Activated naive CD8-positive, alpha-beta T cell treated with anti-CD3 and anti-CD28 coated beads, Interleukin-2, amount 50 U/mL, for 24 hours (primary cell): ENCODE measurements at regions not wholly inside any gene's neighbourhood (a gene's known extent, or its start where the extent isn't known, plus 50 kb on each side); places are given as distances from the start of the nearest gene placed in this dataset.
A peak's percentile ranks its signal among the peaks of the same experiment; 100 is the strongest.

Source experiments
- ATAC-seq: fragments of 150-1000 bp; cut with Tn5 transposase; one replicate; pipeline ENCODE4 v1.10.0; 2021
- DNase-seq: peaks from one replicate; pipeline ENCODE4 v3.0.0; 2021
- H3K27ac Mint-ChIP-seq: one replicate; pipeline ENCODE4 v1.8.0; 2021; ENCODE audit warnings: mild to moderate bottlenecking, mixed read lengths
- H3K27me3 Mint-ChIP-seq: one replicate; pipeline ENCODE4 v1.8.0; 2021; ENCODE audit warnings: mixed read lengths
- H3K36me3 Mint-ChIP-seq: one replicate; pipeline ENCODE4 v1.8.0; 2021; ENCODE audit warnings: low read depth, mixed read lengths
- H3K4me1 Mint-ChIP-seq: one replicate; pipeline ENCODE4 v1.8.0; 2021; ENCODE audit warnings: mixed read lengths
- H3K4me3 Mint-ChIP-seq: one replicate; pipeline ENCODE4 v1.8.0; 2021; ENCODE audit warnings: mild to moderate bottlenecking, moderate library complexity, mixed read lengths
- H3K9me3 Mint-ChIP-seq: one replicate; pipeline ENCODE4 v1.8.0; 2021; ENCODE audit warnings: mixed read lengths

DNA sequence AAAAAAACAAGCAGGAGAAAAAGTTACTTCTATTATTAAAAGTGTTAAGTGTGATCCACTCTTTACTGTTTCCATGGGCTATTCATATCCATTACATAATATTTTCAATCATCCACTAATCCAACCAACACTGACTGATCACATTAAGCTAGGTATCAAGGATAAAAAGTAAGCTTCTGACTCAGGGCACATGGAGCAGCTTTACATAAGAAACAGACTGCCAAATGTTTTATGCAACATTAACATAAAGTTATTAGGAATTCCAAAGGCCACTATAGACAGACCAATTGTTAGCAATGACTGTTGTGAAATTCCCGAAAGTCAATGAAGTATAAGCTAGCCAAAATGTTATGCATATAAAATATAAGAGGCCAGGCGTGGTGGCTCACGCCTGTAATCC lies 277.6 kb downstream of the ZEB2 start:
- peaks cover 4% of the 10 kb centered on the region for H3K9me3 Mint-ChIP-seq
- no peaks in the 10 kb centered on the region for H3K27me3 Mint-ChIP-seq

GRCh38 chr2:144241801-144242200 lies 278.1 kb downstream of the ZEB2 start:
- no peak for ATAC-seq
- no peak for DNase-seq
- Mint-ChIP-seq H3K27me3 (no peaks in the 10 kb centered on the region), H3K9me3 (peaks cover 3% of the 10 kb centered on the region), H3K36me3 (peaks cover 10% of the 10 kb centered on the region), H3K4me1 (peaks cover 58% of the 10 kb centered on the region), H3K27ac (peak overlapping the region; percentile 77), H3K4me3 (peak overlapping the region; percentile 5)

More for the DNA sequence above, 277.6 kb downstream of the ZEB2 start:
- no peak for ATAC-seq
- DNase-seq: no peak
- H3K36me3 Mint-ChIP-seq: peaks cover 9% of the 10 kb centered on the region
- H3K27ac Mint-ChIP-seq: no peak overlapping the region
- no peak overlapping the region for H3K4me3 Mint-ChIP-seq
- peaks cover 53% of the 10 kb centered on the region for H3K4me1 Mint-ChIP-seq

DNA sequence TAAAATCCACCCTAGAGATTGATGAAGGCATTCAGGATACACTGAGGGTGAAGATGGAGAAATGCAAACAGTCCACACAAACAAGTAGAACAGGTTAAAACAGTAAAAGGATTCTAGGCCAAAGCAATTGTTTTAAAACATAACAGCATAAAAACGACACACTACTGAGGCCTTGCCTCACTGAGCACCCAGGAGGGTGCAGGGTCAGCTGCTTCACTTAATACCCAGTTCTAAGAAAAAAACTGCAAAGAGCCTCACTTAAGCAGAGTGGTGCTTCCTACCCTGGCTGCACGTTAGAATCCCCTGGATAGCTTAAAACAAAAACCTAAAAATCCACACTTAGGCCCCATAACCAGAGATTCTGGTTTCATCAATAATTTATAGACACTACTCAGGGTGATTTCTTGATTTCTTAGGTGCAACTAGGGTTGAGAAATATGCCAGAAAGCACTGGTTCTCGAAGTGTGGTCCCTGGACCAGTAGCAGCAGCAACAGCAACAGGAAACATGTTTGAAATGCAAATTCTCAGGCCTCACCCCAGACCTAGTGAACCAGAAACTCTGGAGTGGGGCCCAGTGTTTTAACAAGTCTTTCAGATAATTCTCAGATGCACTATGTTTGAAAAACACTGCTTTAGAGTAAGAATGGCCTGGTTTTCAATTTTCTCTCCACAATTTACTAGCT lies 279.1 kb downstream of the ZEB2 start:
- DNase-seq (no peak), ATAC-seq (peak; percentile 40)
- Mint-ChIP-seq H3K27ac (peak overlapping the region; percentile 77), H3K27me3 (no peaks in the 10 kb centered on the region), H3K4me3 (no peak overlapping the region), H3K4me1 (peaks cover 67% of the 10 kb centered on the region), H3K9me3 (no peaks in the 10 kb centered on the region), H3K36me3 (peaks cover 4% of the 10 kb centered on the region)

GRCh38 chr2:144239726-144240125 lies 280.2 kb downstream of the ZEB2 start:
- DNase-seq (no peak), ATAC-seq (no peak)
- peaks cover 7% of the 10 kb centered on the region for H3K36me3 Mint-ChIP-seq
- H3K9me3 Mint-ChIP-seq: no peaks in the 10 kb centered on the region
- H3K27ac Mint-ChIP-seq: no peak overlapping the region
- H3K27me3 Mint-ChIP-seq: no peaks in the 10 kb centered on the region
- no peak overlapping the region for H3K4me3 Mint-ChIP-seq
- peaks cover 74% of the 10 kb centered on the region for H3K4me1 Mint-ChIP-seq

GRCh38 chr2:144239306-144239705 lies 280.6 kb downstream of the ZEB2 start:
- ATAC-seq (no peak), DNase-seq (no peak)
- Mint-ChIP-seq H3K9me3 (no peaks in the 10 kb centered on the region), H3K27me3 (no peaks in the 10 kb centered on the region), H3K4me1 (peaks cover 79% of the 10 kb centered on the region), H3K36me3 (peaks cover 7% of the 10 kb centered on the region), H3K27ac (no peak overlapping the region), H3K4me3 (no peak overlapping the region)

DNA sequence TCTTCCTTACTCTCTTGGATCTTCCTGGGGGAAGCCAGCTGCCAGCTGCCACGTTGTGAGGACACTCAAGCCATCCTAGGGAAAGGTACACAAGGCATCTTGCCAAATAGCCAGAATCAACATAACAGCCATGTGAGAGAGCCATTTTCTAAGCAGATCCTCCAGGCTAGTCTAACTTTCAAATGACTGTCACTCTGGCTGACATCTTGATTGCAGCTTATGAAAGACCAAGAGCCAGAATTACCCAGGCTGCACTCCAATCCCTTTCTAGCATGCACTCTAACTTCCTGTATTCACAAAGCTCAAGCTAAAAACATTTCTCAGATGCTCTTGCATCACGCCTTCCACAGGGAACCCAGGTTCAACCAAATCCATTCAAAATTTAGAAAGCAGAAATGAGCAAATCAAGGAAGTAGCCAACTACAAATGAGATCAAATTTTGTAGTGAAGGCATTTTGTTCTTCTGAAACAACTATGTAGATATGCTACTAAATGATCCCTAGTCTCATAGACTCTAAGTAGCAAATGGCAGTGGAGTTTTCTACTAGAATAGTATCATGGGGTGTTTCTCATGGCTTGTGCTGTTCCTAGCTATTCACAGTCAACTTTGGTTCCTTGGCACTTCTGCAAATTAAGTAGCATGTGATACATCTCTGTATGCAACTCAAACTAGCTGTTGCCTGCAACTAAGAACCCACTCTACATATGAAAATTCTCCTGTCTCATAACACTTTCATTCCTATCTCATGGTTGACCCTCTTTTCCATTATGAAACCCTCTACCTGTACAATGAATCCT lies 281.9 kb downstream of the ZEB2 start:
- ATAC-seq (no peak), DNase-seq (no peak)
- H3K4me3 Mint-ChIP-seq: no peak overlapping the region
- peaks cover 88% of the 10 kb centered on the region for H3K4me1 Mint-ChIP-seq
- H3K36me3 Mint-ChIP-seq: peaks cover 7% of the 10 kb centered on the region
- H3K27ac Mint-ChIP-seq: no peak overlapping the region
- H3K9me3 Mint-ChIP-seq: no peaks in the 10 kb centered on the region
- H3K27me3 Mint-ChIP-seq: no peaks in the 10 kb centered on the region

- DNase-seq (no peak), ATAC-seq (no peak)
- no peak overlapping the region for H3K4me3 Mint-ChIP-seq
- H3K4me1 Mint-ChIP-seq: peaks cover 94% of the 10 kb centered on the region
- H3K27ac Mint-ChIP-seq: peak overlapping the region; percentile 12
- H3K27me3 Mint-ChIP-seq: no peaks in the 10 kb centered on the region
- H3K36me3 Mint-ChIP-seq: peaks cover 7% of the 10 kb centered on the region
- no peaks in the 10 kb centered on the region for H3K9me3 Mint-ChIP-seq
Observed at GRCh38 chr2:144237108-144237507, 282.8 kb downstream of the ZEB2 start.

DNA sequence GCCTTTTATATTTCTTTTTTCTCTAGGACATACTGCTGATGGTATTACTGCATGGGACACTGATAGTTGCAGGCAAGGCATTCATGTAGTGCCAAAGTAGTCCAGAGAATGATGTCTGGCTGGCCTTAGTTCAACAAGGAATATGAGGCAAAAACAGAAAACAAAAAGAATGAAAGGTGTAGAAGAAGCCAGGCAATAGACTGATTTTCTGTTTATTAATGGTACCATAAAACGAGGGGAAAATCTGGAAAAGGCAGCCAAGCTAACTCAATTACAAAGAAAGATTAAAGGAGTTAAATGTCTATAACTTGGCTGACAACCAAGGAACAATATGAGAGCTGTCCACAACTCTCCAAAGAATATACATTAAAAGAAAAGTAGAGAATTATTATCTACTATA lies 284.9 kb downstream of the ZEB2 start:
- no peaks in the 10 kb centered on the region for H3K27me3 Mint-ChIP-seq
- no peak for ATAC-seq
- no peaks in the 10 kb centered on the region for H3K9me3 Mint-ChIP-seq
- peaks cover 7% of the 10 kb centered on the region for H3K36me3 Mint-ChIP-seq
- DNase-seq: no peak
- H3K4me1 Mint-ChIP-seq: peaks cover 87% of the 10 kb centered on the region
- peak overlapping the region; percentile 59 for H3K27ac Mint-ChIP-seq
- no peak overlapping the region for H3K4me3 Mint-ChIP-seq

DNA sequence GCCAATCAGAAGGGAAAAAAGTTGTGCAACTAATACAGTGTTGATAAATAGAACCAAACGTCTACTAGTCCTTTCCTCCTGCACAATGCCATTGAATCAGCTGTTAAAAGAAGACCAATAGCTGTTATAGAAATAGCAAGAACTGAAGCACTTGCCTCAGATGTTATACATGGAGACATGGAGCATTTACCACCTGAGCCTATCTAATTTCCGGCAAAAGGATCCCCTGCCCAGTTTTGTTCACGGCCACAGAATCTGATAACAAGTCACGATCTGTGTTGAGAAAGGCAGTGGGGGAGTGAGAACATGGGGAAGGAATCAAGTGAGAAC lies 285.4 kb downstream of the ZEB2 start:
- H3K4me3 Mint-ChIP-seq: peak overlapping the region; percentile 44
- no peak for ATAC-seq
- H3K27ac Mint-ChIP-seq: peak overlapping the region; percentile 59

DNA sequence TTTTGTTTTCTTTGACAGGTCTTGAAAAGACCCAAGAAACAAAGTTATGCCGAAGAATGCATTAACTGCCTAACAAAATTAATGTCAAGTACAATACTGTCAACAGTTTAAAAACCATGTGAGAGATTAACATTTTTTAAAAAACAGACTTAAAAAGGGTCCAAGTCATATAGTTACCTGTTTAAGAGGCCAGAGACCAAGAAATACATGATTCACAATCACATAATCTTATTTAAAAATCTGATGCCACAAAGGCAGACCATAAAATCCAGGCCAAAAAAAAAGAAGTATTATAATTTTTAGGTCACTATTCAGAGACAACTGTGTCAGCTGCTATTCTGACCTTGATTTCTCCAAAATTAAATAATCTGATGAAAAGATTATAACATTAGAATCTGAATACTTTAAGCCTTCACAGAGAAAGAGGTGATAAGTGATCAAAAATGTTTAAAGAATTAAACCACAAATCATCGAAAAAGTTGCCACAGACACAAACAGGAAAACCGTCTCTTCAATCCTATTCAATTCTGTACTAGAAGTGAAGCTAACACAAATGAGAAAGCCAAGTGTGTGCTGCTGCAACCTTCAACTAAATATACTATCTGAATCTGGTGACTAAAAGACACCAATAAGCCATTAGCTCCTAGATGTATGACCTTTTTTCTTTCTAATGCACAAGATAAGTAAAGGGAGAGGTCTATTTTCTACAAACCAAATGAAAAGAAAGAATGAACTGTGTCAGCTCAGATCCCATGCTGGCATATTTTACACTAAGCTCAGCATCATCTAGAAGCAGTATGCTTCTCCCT lies 286.0 kb downstream of the ZEB2 start:
- Mint-ChIP-seq H3K27ac (peak overlapping the region; percentile 80), H3K4me1 (peaks cover 87% of the 10 kb centered on the region), H3K4me3 (peak overlapping the region; percentile 44), H3K36me3 (peaks cover 12% of the 10 kb centered on the region), H3K9me3 (no peaks in the 10 kb centered on the region), H3K27me3 (no peaks in the 10 kb centered on the region)
- no peak for DNase-seq
- ATAC-seq: peak; percentile 67

More for the DNA sequence above, 285.4 kb downstream of the ZEB2 start:
- Mint-ChIP-seq H3K36me3 (peaks cover 7% of the 10 kb centered on the region), H3K27me3 (no peaks in the 10 kb centered on the region), H3K9me3 (no peaks in the 10 kb centered on the region), H3K4me1 (peaks cover 87% of the 10 kb centered on the region)
- no peak for DNase-seq

GRCh38 chr2:144233317-144233716 lies 286.6 kb downstream of the ZEB2 start:
- no peak for DNase-seq
- Mint-ChIP-seq H3K27me3 (no peaks in the 10 kb centered on the region), H3K36me3 (peaks cover 18% of the 10 kb centered on the region), H3K4me3 (peak overlapping the region; percentile 44), H3K27ac (peak overlapping the region; percentile 80), H3K4me1 (peaks cover 81% of the 10 kb centered on the region), H3K9me3 (no peaks in the 10 kb centered on the region)
- ATAC-seq: no peak

GRCh38 chr2:144230448-144231085 lies 289.4 kb downstream of the ZEB2 start:
- Mint-ChIP-seq H3K4me1 (peaks cover 63% of the 10 kb centered on the region), H3K36me3 (peaks cover 14% of the 10 kb centered on the region), H3K27me3 (no peaks in the 10 kb centered on the region), H3K9me3 (no peaks in the 10 kb centered on the region), H3K4me3 (peak overlapping the region; percentile 0), H3K27ac (peak overlapping the region; percentile 85)
- ATAC-seq (peak; percentile 60), DNase-seq (no peak)

DNA sequence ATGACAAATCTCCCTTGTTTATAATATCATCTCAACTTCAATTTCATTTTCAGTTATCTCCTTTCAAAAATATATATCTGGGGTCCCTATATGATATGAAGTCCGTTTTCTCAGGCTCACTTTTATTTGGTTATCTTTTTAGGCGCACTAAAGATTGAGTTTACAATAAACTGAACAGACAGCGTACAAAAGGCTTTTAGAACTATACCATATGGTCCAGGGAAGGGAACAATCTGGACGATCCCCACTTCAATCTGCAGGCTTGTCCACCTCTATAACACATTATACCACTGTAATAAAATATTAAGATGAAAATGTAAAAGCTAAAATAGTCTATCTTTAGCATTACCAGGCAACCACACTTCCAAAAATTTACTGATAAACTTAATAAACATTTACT lies 289.9 kb downstream of the ZEB2 start:
- H3K27ac Mint-ChIP-seq: peak overlapping the region; percentile 85
- H3K27me3 Mint-ChIP-seq: no peaks in the 10 kb centered on the region
- peaks cover 59% of the 10 kb centered on the region for H3K4me1 Mint-ChIP-seq
- peaks cover 13% of the 10 kb centered on the region for H3K36me3 Mint-ChIP-seq
- DNase-seq (no peak), ATAC-seq (no peak)
- H3K9me3 Mint-ChIP-seq: no peaks in the 10 kb centered on the region
- peak overlapping the region; percentile 0 for H3K4me3 Mint-ChIP-seq

GRCh38 chr2:144229296-144229695 lies 290.6 kb downstream of the ZEB2 start:
- no peak overlapping the region for H3K27ac Mint-ChIP-seq
- H3K27me3 Mint-ChIP-seq: no peaks in the 10 kb centered on the region
- no peak overlapping the region for H3K4me3 Mint-ChIP-seq
- H3K9me3 Mint-ChIP-seq: no peaks in the 10 kb centered on the region
- H3K4me1 Mint-ChIP-seq: peaks cover 52% of the 10 kb centered on the region
- DNase-seq: no peak
- peaks cover 10% of the 10 kb centered on the region for H3K36me3 Mint-ChIP-seq
- ATAC-seq: no peak
